ENCODE measurements at regions not wholly inside any gene's neighbourhood (a gene's known extent, or its start where the extent isn't known, plus 50 kb on each side); places are given as distances from the start of the nearest gene placed in this dataset.

- TF ChIP-seq, protein P1, sequence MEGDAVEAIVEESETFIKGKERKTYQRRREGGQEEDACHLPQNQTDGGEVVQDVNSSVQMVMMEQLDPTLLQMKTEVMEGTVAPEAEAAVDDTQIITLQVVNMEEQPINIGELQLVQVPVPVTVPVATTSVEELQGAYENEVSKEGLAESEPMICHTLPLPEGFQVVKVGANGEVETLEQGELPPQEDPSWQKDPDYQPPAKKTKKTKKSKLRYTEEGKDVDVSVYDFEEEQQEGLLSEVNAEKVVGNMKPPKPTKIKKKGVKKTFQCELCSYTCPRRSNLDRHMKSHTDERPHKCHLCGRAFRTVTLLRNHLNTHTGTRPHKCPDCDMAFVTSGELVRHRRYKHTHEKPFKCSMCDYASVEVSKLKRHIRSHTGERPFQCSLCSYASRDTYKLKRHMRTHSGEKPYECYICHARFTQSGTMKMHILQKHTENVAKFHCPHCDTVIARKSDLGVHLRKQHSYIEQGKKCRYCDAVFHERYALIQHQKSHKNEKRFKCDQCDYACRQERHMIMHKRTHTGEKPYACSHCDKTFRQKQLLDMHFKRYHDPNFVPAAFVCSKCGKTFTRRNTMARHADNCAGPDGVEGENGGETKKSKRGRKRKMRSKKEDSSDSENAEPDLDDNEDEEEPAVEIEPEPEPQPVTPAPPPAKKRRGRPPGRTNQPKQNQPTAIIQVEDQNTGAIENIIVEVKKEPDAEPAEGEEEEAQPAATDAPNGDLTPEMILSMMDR (IDR thresholded peaks at IDR 0.05; ENCODE audit: low read depth, low read length) = peak; percentile 100
- TF ChIP-seq EZH2phosphoT487 (IDR thresholded peaks at IDR 0.05; ENCODE audit: low read depth) = no peak
Observed at GRCh38 chr16:85420501-85421337, 192.4 kb upstream of the GSE1 start.
